ENCODE measurements at regions not wholly inside any gene's neighbourhood (a gene's known extent, or its start where the extent isn't known, plus 50 kb on each side); places are given as distances from the start of the nearest gene placed in this dataset.

DNA sequence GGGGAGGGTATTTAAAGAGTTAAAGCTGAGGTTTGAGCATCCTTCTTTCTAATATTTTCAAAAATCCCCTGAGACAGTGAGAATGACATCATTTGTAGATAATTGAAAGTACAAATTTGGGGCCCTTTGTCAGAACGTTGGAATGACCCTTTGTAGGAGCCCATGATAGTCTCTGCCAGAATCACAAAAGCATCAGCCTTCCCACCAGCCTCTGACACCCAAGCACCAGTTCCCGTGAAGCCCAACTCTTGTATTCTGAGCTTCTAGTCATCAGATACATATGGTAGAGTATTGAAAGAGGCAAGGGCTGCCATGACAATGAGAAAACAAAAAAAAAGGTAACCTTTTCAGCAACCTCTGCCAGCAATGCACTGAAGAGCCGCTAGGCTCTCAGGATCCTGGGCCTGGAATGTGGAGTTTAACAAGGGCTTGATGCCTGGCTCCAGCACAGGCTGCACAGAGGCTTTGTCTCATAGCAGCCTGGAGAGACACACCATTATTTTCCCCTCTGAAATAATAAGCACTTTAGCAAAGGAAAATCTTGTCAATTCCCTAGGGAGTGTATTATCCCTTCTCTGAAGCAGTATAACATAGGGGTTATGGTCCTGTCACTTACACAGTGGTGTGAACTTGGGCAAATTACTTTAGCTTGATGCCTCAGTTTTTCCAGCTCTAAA is 114.4 kb downstream of the ZNF608 start:
- no peak for TF ChIP-seq ZNF621 (tag by site-specific recombination; IDR thresholded peaks at IDR 0.05)
- TF ChIP-seq, protein P1, sequence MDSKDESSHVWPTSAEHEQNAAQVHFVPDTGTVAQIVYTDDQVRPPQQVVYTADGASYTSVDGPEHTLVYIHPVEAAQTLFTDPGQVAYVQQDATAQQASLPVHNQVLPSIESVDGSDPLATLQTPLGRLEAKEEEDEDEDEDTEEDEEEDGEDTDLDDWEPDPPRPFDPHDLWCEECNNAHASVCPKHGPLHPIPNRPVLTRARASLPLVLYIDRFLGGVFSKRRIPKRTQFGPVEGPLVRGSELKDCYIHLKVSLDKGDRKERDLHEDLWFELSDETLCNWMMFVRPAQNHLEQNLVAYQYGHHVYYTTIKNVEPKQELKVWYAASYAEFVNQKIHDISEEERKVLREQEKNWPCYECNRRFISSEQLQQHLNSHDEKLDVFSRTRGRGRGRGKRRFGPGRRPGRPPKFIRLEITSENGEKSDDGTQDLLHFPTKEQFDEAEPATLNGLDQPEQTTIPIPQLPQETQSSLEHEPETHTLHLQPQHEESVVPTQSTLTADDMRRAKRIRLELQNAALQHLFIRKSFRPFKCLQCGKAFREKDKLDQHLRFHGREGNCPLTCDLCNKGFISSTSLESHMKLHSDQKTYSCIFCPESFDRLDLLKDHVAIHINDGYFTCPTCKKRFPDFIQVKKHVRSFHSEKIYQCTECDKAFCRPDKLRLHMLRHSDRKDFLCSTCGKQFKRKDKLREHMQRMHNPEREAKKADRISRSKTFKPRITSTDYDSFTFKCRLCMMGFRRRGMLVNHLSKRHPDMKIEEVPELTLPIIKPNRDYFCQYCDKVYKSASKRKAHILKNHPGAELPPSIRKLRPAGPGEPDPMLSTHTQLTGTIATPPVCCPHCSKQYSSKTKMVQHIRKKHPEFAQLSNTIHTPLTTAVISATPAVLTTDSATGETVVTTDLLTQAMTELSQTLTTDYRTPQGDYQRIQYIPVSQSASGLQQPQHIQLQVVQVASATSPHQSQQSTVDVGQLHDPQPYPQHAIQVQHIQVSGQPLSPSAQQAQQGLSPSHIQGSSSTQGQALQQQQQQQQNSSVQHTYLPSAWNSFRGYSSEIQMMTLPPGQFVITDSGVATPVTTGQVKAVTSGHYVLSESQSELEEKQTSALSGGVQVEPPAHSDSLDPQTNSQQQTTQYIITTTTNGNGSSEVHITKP (tag by site-specific recombination; IDR thresholded peaks at IDR 0.05) = peak; percentile 42
- TF ChIP-seq ZBTB48 (tag by site-specific recombination; IDR thresholded peaks at IDR 0.05) = no peak
- TF ChIP-seq MZF1 (tag by site-specific recombination; IDR thresholded peaks at IDR 0.05; ENCODE audit: borderline replicate concordance) = no peak
- no peak for TF ChIP-seq KLF16 (tag by site-specific recombination; IDR thresholded peaks at IDR 0.05)
- TF ChIP-seq ZNF473 (tag by site-specific recombination; IDR thresholded peaks at IDR 0.05) = no peak
- TF ChIP-seq, protein P2, sequence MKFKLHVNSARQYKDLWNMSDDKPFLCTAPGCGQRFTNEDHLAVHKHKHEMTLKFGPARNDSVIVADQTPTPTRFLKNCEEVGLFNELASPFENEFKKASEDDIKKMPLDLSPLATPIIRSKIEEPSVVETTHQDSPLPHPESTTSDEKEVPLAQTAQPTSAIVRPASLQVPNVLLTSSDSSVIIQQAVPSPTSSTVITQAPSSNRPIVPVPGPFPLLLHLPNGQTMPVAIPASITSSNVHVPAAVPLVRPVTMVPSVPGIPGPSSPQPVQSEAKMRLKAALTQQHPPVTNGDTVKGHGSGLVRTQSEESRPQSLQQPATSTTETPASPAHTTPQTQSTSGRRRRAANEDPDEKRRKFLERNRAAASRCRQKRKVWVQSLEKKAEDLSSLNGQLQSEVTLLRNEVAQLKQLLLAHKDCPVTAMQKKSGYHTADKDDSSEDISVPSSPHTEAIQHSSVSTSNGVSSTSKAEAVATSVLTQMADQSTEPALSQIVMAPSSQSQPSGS (tag by site-specific recombination; IDR thresholded peaks at IDR 0.05; ENCODE audit: low read depth) = peak; percentile 76
- no peak for TF ChIP-seq ZBTB7A (tag by site-specific recombination; IDR thresholded peaks at IDR 0.05; ENCODE audit: low read depth)
- TF ChIP-seq, protein P3, sequence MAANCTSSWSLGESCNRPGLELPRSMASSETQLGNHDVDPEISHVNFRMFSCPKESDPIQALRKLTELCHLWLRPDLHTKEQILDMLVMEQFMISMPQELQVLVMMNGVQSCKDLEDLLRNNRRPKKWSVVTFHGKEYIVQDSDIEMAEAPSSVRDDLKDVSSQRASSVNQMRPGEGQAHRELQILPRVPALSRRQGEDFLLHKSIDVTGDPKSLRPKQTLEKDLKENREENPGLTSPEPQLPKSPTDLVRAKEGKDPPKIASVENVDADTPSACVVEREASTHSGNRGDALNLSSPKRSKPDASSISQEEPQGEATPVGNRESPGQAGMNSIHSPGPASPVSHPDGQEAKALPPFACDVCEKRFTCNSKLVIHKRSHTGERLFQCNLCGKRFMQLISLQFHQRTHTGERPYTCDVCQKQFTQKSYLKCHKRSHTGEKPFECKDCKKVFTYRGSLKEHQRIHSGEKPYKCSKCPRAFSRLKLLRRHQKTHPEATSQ (tag by site-specific recombination; IDR thresholded peaks at IDR 0.05) = no peak
- TF ChIP-seq, protein P4, sequence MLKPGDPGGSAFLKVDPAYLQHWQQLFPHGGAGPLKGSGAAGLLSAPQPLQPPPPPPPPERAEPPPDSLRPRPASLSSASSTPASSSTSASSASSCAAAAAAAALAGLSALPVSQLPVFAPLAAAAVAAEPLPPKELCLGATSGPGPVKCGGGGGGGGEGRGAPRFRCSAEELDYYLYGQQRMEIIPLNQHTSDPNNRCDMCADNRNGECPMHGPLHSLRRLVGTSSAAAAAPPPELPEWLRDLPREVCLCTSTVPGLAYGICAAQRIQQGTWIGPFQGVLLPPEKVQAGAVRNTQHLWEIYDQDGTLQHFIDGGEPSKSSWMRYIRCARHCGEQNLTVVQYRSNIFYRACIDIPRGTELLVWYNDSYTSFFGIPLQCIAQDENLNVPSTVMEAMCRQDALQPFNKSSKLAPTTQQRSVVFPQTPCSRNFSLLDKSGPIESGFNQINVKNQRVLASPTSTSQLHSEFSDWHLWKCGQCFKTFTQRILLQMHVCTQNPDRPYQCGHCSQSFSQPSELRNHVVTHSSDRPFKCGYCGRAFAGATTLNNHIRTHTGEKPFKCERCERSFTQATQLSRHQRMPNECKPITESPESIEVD (tag by site-specific recombination; IDR thresholded peaks at IDR 0.05) = 0 out of 2 replicates have a peak, but pooled peaks have one; percentile 17
- TF ChIP-seq ZNF677 (tag by site-specific recombination; IDR thresholded peaks at IDR 0.05) = no peak
- TF ChIP-seq, protein P5, sequence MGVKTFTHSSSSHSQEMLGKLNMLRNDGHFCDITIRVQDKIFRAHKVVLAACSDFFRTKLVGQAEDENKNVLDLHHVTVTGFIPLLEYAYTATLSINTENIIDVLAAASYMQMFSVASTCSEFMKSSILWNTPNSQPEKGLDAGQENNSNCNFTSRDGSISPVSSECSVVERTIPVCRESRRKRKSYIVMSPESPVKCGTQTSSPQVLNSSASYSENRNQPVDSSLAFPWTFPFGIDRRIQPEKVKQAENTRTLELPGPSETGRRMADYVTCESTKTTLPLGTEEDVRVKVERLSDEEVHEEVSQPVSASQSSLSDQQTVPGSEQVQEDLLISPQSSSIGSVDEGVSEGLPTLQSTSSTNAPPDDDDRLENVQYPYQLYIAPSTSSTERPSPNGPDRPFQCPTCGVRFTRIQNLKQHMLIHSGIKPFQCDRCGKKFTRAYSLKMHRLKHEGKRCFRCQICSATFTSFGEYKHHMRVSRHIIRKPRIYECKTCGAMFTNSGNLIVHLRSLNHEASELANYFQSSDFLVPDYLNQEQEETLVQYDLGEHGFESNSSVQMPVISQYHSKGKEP (tag by site-specific recombination; IDR thresholded peaks at IDR 0.05) = no peak
- TF ChIP-seq, protein P6, sequence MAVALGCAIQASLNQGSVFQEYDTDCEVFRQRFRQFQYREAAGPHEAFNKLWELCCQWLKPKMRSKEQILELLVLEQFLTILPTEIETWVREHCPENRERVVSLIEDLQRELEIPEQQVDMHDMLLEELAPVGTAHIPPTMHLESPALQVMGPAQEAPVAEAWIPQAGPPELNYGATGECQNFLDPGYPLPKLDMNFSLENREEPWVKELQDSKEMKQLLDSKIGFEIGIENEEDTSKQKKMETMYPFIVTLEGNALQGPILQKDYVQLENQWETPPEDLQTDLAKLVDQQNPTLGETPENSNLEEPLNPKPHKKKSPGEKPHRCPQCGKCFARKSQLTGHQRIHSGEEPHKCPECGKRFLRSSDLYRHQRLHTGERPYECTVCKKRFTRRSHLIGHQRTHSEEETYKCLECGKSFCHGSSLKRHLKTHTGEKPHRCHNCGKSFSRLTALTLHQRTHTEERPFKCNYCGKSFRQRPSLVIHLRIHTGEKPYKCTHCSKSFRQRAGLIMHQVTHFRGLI (tag by site-specific recombination; IDR thresholded peaks at IDR 0.05) = peak; percentile 76; the same call in 1 of the 2 replicates
- TF ChIP-seq ZNF600 (tag by site-specific recombination; IDR thresholded peaks at IDR 0.05) = peak; percentile 62
- TF ChIP-seq SP7 (tag by site-specific recombination; IDR thresholded peaks at IDR 0.05) = peak; percentile 61
- TF ChIP-seq, protein P7, sequence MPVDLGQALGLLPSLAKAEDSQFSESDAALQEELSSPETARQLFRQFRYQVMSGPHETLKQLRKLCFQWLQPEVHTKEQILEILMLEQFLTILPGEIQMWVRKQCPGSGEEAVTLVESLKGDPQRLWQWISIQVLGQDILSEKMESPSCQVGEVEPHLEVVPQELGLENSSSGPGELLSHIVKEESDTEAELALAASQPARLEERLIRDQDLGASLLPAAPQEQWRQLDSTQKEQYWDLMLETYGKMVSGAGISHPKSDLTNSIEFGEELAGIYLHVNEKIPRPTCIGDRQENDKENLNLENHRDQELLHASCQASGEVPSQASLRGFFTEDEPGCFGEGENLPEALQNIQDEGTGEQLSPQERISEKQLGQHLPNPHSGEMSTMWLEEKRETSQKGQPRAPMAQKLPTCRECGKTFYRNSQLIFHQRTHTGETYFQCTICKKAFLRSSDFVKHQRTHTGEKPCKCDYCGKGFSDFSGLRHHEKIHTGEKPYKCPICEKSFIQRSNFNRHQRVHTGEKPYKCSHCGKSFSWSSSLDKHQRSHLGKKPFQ (tag by site-specific recombination; IDR thresholded peaks at IDR 0.05) = peak; percentile 87
- ChIA-PET POLR2A (no interaction called here), CTCF (no interaction called here)
- H3K9me3 ChIP-seq (ENCODE audit: control insufficient read depth, insufficient read depth, low read depth, low read length) = no peaks in the 10 kb centered on the region
- no peak overlapping the region; the same call in 1 of the 2 replicates for H3K27ac ChIP-seq (ENCODE audit: extremely low read depth, low read depth, low read length)
- H3K4me3 ChIP-seq (ENCODE audit: low read depth, low read length) = no peak overlapping the region
- peaks cover 0 to 4% of the 10 kb centered on the region in 2 experiments; a peak in 1 of 3 replicates for H3K36me3 ChIP-seq (ENCODE audit: control insufficient read depth in 2 of 2, insufficient read depth in 1 of 2, low read length in 2 of 2)
- H3K4me1 ChIP-seq (ENCODE audit: control insufficient read depth, insufficient read depth, low read length) = peaks cover 43% of the 10 kb centered on the region

All from HEK293 (cell line).